ENCODE measurements at regions not wholly inside any gene's neighbourhood (a gene's known extent, or its start where the extent isn't known, plus 50 kb on each side); places are given as distances from the start of the nearest gene placed in this dataset.

GRCh38 chr7:113256883-113257531, 138.7 kb upstream of the SMIM30 start:
- 50% methylated on average over 1 of the region's 1 CpG for WGBS (ENCODE audit: insufficient coverage, low coverage, low lambda C conversion rate, missing lambda C conversion rate)

GRCh38 chr7:113247198-113247597, 128.8 kb upstream of the SMIM30 start:
- intact Hi-C loops (cut with DNase I), result no loop called here
- WGBS (ENCODE audit: insufficient coverage, low coverage, low lambda C conversion rate, missing lambda C conversion rate), result 40% methylated on average over 3 of the region's 3 CpGs
- DNase-seq, result no peak
- Histone ChIP-seq H3K4me1 (no peaks in the 10 kb centered on the region), H3K36me3 (no peaks in the 10 kb centered on the region), H3K9me3 (no peaks in the 10 kb centered on the region), H3K4me3 (no peak overlapping the region), H3K27me3 (no peaks in the 10 kb centered on the region), H3K27ac (no peak overlapping the region)
- TF ChIP-seq POLR2A (IDR thresholded peaks at IDR 0.05) (no peak), CTCF (IDR thresholded peaks at IDR 0.05) (no peak)
- no peak for ATAC-seq

More at GRCh38 chr7:113256883-113257531, 138.7 kb upstream of the SMIM30 start:
- no peak for DNase-seq
- intact Hi-C loops (cut with DNase I), result no loop called here
- Histone ChIP-seq H3K36me3 (no peaks in the 10 kb centered on the region), H3K27ac (no peak overlapping the region), H3K9me3 (no peaks in the 10 kb centered on the region), H3K4me3 (no peak overlapping the region), H3K4me1 (no peaks in the 10 kb centered on the region), H3K27me3 (no peaks in the 10 kb centered on the region)
- no peak for ATAC-seq
- no peak for TF ChIP-seq POLR2A (IDR thresholded peaks at IDR 0.05)
- TF ChIP-seq CTCF (IDR thresholded peaks at IDR 0.05), result no peak

GRCh38 chr7:113246738-113247137, 128.4 kb upstream of the SMIM30 start:
- no peaks in the 10 kb centered on the region for H3K36me3 ChIP-seq
- no peaks in the 10 kb centered on the region for H3K9me3 ChIP-seq
- TF ChIP-seq POLR2A (IDR thresholded peaks at IDR 0.05), result no peak
- TF ChIP-seq CTCF (IDR thresholded peaks at IDR 0.05), result no peak
- H3K27ac ChIP-seq, result no peak overlapping the region
- H3K4me1 ChIP-seq, result no peaks in the 10 kb centered on the region
- ATAC-seq (no peak), DNase-seq (no peak)
- intact Hi-C loops (cut with DNase I), result no loop called here
- H3K4me3 ChIP-seq, result no peak overlapping the region
- no peaks in the 10 kb centered on the region for H3K27me3 ChIP-seq

- DNase-seq (no peak), ATAC-seq (no peak)
- no peak for TF ChIP-seq POLR2A (IDR thresholded peaks at IDR 0.05)
- TF ChIP-seq CTCF (IDR thresholded peaks at IDR 0.05), result no peak
- no peaks in the 10 kb centered on the region for H3K27me3 ChIP-seq
- no peaks in the 10 kb centered on the region for H3K4me1 ChIP-seq
- H3K36me3 ChIP-seq, result no peaks in the 10 kb centered on the region
- intact Hi-C loops (cut with DNase I), result no loop called here
- H3K27ac ChIP-seq, result no peak overlapping the region
- H3K4me3 ChIP-seq, result no peak overlapping the region
- H3K9me3 ChIP-seq, result no peaks in the 10 kb centered on the region
- WGBS (ENCODE audit: insufficient coverage, low coverage, low lambda C conversion rate, missing lambda C conversion rate), result 59% methylated on average over 2 of the region's 2 CpGs
Measured at GRCh38 chr7:113232885-113233284, 114.5 kb upstream of the SMIM30 start.

- no peak overlapping the region for H3K27ac ChIP-seq
- intact Hi-C loops (cut with DNase I), result no loop called here
- H3K4me1 ChIP-seq, result no peaks in the 10 kb centered on the region
- DNase-seq (no peak), ATAC-seq (no peak)
- H3K9me3 ChIP-seq, result no peaks in the 10 kb centered on the region
- TF ChIP-seq POLR2A (IDR thresholded peaks at IDR 0.05) (no peak), CTCF (IDR thresholded peaks at IDR 0.05) (no peak)
- H3K36me3 ChIP-seq, result no peaks in the 10 kb centered on the region
- no peak overlapping the region for H3K4me3 ChIP-seq
- WGBS (ENCODE audit: insufficient coverage, low coverage, low lambda C conversion rate, missing lambda C conversion rate), result 74% methylated on average over 2 of the region's 2 CpGs
- H3K27me3 ChIP-seq, result no peaks in the 10 kb centered on the region
Measured at GRCh38 chr7:113230691-113231090, 112.3 kb upstream of the SMIM30 start.
